ENCODE measurements at regions not wholly inside any gene's neighbourhood (a gene's known extent, or its start where the extent isn't known, plus 50 kb on each side); places are given as distances from the start of the nearest gene placed in this dataset.

DNA sequence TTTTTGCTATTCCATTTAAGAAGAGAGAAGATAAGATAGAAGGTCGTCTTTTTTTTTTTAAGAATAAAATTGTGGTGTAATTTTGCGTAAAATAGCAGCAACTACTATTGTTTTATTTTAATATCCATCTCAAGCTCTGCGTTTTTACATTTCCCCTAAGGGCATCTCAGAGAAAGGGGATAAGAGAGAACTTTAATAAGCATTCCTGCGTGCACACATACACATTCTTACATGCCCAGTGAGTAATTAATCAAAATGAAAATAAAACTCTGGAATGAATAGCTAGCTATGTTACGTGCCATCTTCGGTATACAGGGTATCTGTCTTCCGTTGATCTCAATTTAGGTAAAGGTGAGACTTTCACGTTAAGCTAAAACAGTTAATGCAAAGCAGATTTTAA, 200.3 kb upstream of the TENM3 start:
- no peak overlapping the region for H3K4me3 ChIP-seq
- no peaks in the 10 kb centered on the region for H3K27me3 ChIP-seq
- no peaks in the 10 kb centered on the region for H3K4me1 ChIP-seq
- H3K36me3 ChIP-seq = no peaks in the 10 kb centered on the region
- ATAC-seq = no peak
- no peaks in the 10 kb centered on the region for H3K9me3 ChIP-seq
- no peak overlapping the region for H3K27ac ChIP-seq
- TF ChIP-seq, protein P1, sequence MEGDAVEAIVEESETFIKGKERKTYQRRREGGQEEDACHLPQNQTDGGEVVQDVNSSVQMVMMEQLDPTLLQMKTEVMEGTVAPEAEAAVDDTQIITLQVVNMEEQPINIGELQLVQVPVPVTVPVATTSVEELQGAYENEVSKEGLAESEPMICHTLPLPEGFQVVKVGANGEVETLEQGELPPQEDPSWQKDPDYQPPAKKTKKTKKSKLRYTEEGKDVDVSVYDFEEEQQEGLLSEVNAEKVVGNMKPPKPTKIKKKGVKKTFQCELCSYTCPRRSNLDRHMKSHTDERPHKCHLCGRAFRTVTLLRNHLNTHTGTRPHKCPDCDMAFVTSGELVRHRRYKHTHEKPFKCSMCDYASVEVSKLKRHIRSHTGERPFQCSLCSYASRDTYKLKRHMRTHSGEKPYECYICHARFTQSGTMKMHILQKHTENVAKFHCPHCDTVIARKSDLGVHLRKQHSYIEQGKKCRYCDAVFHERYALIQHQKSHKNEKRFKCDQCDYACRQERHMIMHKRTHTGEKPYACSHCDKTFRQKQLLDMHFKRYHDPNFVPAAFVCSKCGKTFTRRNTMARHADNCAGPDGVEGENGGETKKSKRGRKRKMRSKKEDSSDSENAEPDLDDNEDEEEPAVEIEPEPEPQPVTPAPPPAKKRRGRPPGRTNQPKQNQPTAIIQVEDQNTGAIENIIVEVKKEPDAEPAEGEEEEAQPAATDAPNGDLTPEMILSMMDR (IDR thresholded peaks at IDR 0.05) = no peak
- DNase-seq = no peak
- intact Hi-C loops (cut with DNase I) = no loop called here

DNA sequence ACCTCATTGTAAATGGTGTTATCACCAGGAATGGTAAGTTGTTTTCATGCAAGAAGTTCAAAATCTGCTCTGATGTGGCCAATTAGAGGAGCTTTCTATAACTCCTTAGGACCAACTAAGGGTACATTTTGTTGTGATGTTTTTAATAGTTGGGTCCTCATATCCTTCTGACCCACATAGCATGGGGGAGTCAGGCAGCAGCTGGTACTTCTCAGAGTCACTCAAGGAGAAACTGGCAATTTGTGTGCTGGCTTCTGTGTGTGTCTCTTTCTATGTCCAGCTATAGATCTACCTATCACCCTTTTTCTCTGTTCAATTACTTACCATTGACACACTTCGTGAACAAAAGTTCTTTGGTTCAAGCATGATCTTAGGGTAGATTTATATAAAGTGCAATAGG, 194.3 kb upstream of the TENM3 start:
- no peaks in the 10 kb centered on the region for H3K27me3 ChIP-seq
- intact Hi-C loops (cut with DNase I) = no loop called here

DNA sequence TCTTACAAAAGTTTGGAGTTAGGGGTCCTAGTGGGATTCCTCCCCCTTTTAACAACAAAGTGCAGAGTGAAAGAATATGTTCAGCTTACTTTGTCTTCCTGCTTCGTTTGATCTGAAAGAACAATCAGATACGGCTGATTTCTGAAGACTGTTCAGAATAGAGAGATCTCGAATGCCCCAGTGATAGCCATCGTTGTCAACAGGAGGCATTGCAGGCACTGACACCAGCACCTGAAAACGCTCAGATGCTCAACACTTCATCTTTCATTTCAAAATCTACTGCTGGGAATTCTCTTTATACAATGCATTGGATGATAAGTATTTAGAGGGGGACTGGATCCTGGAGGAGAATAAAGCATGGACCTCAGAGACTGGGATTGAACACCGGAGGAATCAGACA, 186.3 kb upstream of the TENM3 start:
- no peak overlapping the region for H3K4me3 ChIP-seq
- TF ChIP-seq, protein P1 (IDR thresholded peaks at IDR 0.05) = no peak
- ATAC-seq (no peak), DNase-seq (no peak)
- H3K27me3 ChIP-seq = no peaks in the 10 kb centered on the region
- H3K27ac ChIP-seq = no peak overlapping the region
- no peaks in the 10 kb centered on the region for H3K36me3 ChIP-seq
- H3K4me1 ChIP-seq = no peaks in the 10 kb centered on the region
- intact Hi-C loops (cut with DNase I) = no loop called here
- H3K9me3 ChIP-seq = no peaks in the 10 kb centered on the region

More for the DNA sequence above, 194.3 kb upstream of the TENM3 start:
- H3K4me3 ChIP-seq = no peak overlapping the region
- ATAC-seq (no peak), DNase-seq (peak in 2 of 4 donors; percentile 10 to 29)
- no peak overlapping the region for H3K27ac ChIP-seq
- TF ChIP-seq, protein P1 (IDR thresholded peaks at IDR 0.05) = no peak
- no peaks in the 10 kb centered on the region for H3K4me1 ChIP-seq
- H3K36me3 ChIP-seq = no peaks in the 10 kb centered on the region
- H3K9me3 ChIP-seq = no peaks in the 10 kb centered on the region

DNA sequence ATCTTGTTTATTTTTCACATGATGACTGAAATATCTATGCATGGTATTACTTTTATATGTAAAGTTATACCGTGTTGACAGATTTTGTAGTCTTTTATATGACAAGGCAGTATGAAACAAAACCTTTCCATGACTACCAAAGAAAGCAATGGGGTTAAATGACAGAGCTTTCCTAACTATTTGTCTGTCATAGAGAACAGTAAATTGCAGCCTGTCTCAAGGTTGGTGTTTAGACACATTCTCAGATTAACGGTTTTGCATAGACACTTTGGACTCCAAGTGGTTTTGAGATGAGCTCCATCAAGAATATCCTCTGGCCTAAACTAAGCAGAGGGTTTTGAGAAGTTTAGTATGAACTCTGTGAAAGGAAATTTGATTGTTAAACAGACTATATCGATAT, 180.7 kb upstream of the TENM3 start:
- no peak for ATAC-seq
- H3K27me3 ChIP-seq = no peaks in the 10 kb centered on the region
- H3K36me3 ChIP-seq = no peaks in the 10 kb centered on the region
- no peaks in the 10 kb centered on the region for H3K4me1 ChIP-seq
- DNase-seq = no peak
- no peak overlapping the region for H3K4me3 ChIP-seq
- TF ChIP-seq, protein P1 (IDR thresholded peaks at IDR 0.05) = no peak
- no peaks in the 10 kb centered on the region for H3K9me3 ChIP-seq
- intact Hi-C loops (cut with DNase I) = no loop called here
- H3K27ac ChIP-seq = no peak overlapping the region

DNA sequence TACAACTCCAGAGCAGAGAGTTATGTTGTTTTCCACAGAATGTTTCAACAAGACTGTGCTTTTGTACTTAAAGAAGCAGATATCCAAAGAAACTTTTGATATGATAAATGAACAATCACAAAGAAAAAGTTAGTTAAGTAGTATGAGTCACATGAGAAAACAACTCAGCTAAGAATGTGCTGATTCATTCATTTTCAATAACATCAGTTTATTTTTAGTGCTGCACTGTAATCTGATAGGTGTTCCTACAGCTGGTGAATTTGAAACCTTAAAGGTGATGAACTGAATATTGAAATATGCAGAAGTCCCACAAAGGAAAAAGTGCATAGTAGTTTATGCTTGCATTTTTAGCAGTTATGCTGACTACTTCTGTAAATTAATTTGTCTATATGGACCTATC, 180.3 kb upstream of the TENM3 start:
- no peaks in the 10 kb centered on the region for H3K4me1 ChIP-seq
- no peak overlapping the region for H3K4me3 ChIP-seq
- no peaks in the 10 kb centered on the region for H3K36me3 ChIP-seq
- no peak overlapping the region for H3K27ac ChIP-seq
- ATAC-seq (peak; percentile 43), DNase-seq (no peak)
- TF ChIP-seq, protein P1 (IDR thresholded peaks at IDR 0.05) = no peak
- intact Hi-C loops (cut with DNase I) = no loop called here
- no peaks in the 10 kb centered on the region for H3K27me3 ChIP-seq
- H3K9me3 ChIP-seq = no peaks in the 10 kb centered on the region
